A673 (cell line): ENCODE measurements at regions not wholly inside any gene's neighbourhood (a gene's known extent, or its start where the extent isn't known, plus 50 kb on each side); places are given as distances from the start of the nearest gene placed in this dataset.

Source experiments
- BruUV-seq: library from RNA; stranded (reverse); fragments of 400-500 nt; replicated peaks from 2 replicates; lab custom pipeline; 2021; lab: Mats Ljungman, UMichigan
- CTCF ChIA-PET: fragments of 300-600 bp; sonication (Branson Sonifier 250); formaldehyde crosslinking; loops from one replicate; lab custom pipeline; 2022; ENCODE audit warnings: antibody characterized with exemption; lab: Charles Lee
- POLR2A ChIA-PET: fragments of 300-600 bp; sonication (Branson Sonifier 250); formaldehyde crosslinking; loops from one replicate; lab custom pipeline; 2022; ENCODE audit warnings: antibody characterized with exemption; ENCODE audit not compliant: low non-redundant PET; lab: Charles Lee
- DNase-seq: peaks from one replicate; pipeline ENCODE4 v3.0.0-alpha.2; 2015; ENCODE audit warnings: low spot score
- H3K27ac ChIP-seq: fragments of 200-600 bp; sonication (generic); 2 replicates; pipeline ENCODE4 v1.5.1; 2016; ENCODE audit warnings: mixed run types, low read depth, mild to moderate bottlenecking, mixed read lengths, antibody characterized with exemption, low read length; ENCODE audit not compliant: poor library complexity, severe bottlenecking
- H3K27me3 ChIP-seq: fragments of 200-600 bp; sonication (generic); replicated peaks from 2 replicates; pipeline ENCODE4 v1.6.1; 2017; ENCODE audit warnings: mixed run types, low read depth, mild to moderate bottlenecking, mixed read lengths, antibody characterized with exemption, low read length; ENCODE audit not compliant: insufficient read depth, poor library complexity
- H3K36me3 ChIP-seq: fragments of 200-600 bp; sonication (generic); 2 replicates; pipeline ENCODE4 v1.6.1; 2016; ENCODE audit warnings: mixed run types, mild to moderate bottlenecking, mixed read lengths, antibody characterized with exemption, low read length; ENCODE audit not compliant: insufficient read depth, poor library complexity, severe bottlenecking
- H3K4me1 ChIP-seq: fragments of 200-600 bp; sonication (generic); 2 replicates; pipeline ENCODE4 v1.6.1; 2017; ENCODE audit warnings: mixed run types, mild to moderate bottlenecking, mixed read lengths, antibody characterized with exemption, low read length; ENCODE audit not compliant: insufficient read depth, poor library complexity, severe bottlenecking
- H3K4me3 ChIP-seq: fragments of 200-600 bp; sonication (generic); 2 replicates; pipeline ENCODE4 v1.5.1; 2016; ENCODE audit warnings: low read depth, mixed run types, mild to moderate bottlenecking, mixed read lengths, low read length; ENCODE audit not compliant: poor library complexity, severe bottlenecking
- H3K9me3 ChIP-seq: fragments of 200-600 bp; sonication (generic); 2 replicates; pipeline ENCODE4 v1.6.1; 2016; ENCODE audit warnings: mixed run types, low read depth, mild to moderate bottlenecking, mixed read lengths, antibody characterized with exemption, low read length; ENCODE audit not compliant: poor library complexity, severe bottlenecking
- CTCF ChIP-seq: fragments of 300-800, 200-600 bp; sonication (generic); conservative IDR thresholded peaks from 2 replicates; pipeline ENCODE4 v1.5.1; 2017; ENCODE audit warnings: low read depth, mild to moderate bottlenecking, antibody characterized with exemption, low read length, moderate library complexity, mixed read lengths
- EZH2 ChIP-seq: fragments of 200-600 bp; sonication (generic); IDR thresholded peaks from 2 replicates; pipeline ENCODE4 v1.6.1; 2017; ENCODE audit warnings: borderline replicate concordance, low read depth, mild to moderate bottlenecking, mixed read lengths, antibody characterized with exemption, low read length; ENCODE audit not compliant: poor library complexity, severe bottlenecking
- intact Hi-C: fragments of 100-400 bp; cut with micrococcal nuclease; formaldehyde crosslinking; loops from one replicate; pipeline ENCODE4 v1.10.0; 2022; ENCODE audit not compliant: unreplicated experiment

GRCh38 chr7:83290211-83290610, 127.5 kb upstream of the PCLO start:
- H3K4me3 ChIP-seq = no peak overlapping the region
- BruUV-seq = no TSS peak
- peaks cover 13% of the 10 kb centered on the region for H3K4me1 ChIP-seq
- TF ChIP-seq CTCF = no peak
- no peak for TF ChIP-seq EZH2
- POLR2A ChIA-PET = no interaction called here
- intact Hi-C loops = no loop called here
- no peaks in the 10 kb centered on the region for H3K36me3 ChIP-seq
- no peaks in the 10 kb centered on the region for H3K9me3 ChIP-seq
- no peak overlapping the region for H3K27ac ChIP-seq
- no peak for DNase-seq
- CTCF ChIA-PET = no interaction called here
- no peaks in the 10 kb centered on the region for H3K27me3 ChIP-seq

- H3K9me3 ChIP-seq = no peaks in the 10 kb centered on the region
- ChIA-PET CTCF (no interaction called here), POLR2A (no interaction called here)
- no peak overlapping the region for H3K27ac ChIP-seq
- no peak for TF ChIP-seq EZH2
- no peak for TF ChIP-seq CTCF
- H3K4me3 ChIP-seq = no peak overlapping the region
- no peaks in the 10 kb centered on the region for H3K27me3 ChIP-seq
- intact Hi-C loops = no loop called here
- H3K36me3 ChIP-seq = no peaks in the 10 kb centered on the region
- H3K4me1 ChIP-seq = peaks cover 13% of the 10 kb centered on the region
- DNase-seq = peak; percentile 6
- BruUV-seq = no TSS peak
These were observed 126.8 kb upstream of the PCLO start for GRCh38 chr7:83289419-83289993.

DNA sequence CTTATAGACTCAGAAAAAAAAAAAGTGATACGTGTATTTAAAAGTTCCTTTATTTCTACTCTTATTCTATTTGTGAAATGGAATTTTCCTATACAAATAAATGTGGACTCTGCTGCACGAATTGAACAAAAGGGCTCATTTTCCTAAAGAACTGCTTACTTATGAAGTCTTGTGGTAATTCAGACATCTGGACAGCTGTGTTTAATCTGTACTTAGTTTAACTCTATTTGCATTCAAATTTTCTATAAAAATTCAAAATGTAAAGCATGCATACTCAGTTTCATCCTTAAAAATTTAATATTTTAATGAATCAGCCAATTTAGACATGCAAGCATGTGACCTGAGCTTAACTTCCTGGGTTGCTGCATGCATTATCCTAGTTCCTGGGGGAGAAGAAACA, 118.0 kb upstream of the PCLO start:
- ChIA-PET CTCF (no interaction called here), POLR2A (no interaction called here)
- Histone ChIP-seq H3K27ac (no peak overlapping the region), H3K4me1 (no peaks in the 10 kb centered on the region), H3K4me3 (no peak overlapping the region), H3K36me3 (no peaks in the 10 kb centered on the region), H3K27me3 (no peaks in the 10 kb centered on the region), H3K9me3 (no peaks in the 10 kb centered on the region)
- no peak for DNase-seq
- intact Hi-C loops = no loop called here
- TF ChIP-seq EZH2 (no peak), CTCF (no peak)
- BruUV-seq = no TSS peak
